PC-9 (cell line): ENCODE measurements at regions not wholly inside any gene's neighbourhood (a gene's known extent, or its start where the extent isn't known, plus 50 kb on each side); places are given as distances from the start of the nearest gene placed in this dataset.

ENCODE experiments used
- EZH2 ChIP-seq: fragments of 200-600 bp; sonication (generic); IDR thresholded peaks from 2 replicates; pipeline ENCODE4 v1.8.0; 2017; ENCODE audit warnings: antibody characterized with exemption, low read depth
- TF ChIP-seq, protein P1 (sequence below): fragments of 200-600 bp; sonication (generic); conservative IDR thresholded peaks from 2 replicates; pipeline ENCODE4 v1.6.1; 2017; ENCODE audit warnings: mixed run types, antibody characterized with exemption, mild to moderate bottlenecking, moderate library complexity

DNA sequence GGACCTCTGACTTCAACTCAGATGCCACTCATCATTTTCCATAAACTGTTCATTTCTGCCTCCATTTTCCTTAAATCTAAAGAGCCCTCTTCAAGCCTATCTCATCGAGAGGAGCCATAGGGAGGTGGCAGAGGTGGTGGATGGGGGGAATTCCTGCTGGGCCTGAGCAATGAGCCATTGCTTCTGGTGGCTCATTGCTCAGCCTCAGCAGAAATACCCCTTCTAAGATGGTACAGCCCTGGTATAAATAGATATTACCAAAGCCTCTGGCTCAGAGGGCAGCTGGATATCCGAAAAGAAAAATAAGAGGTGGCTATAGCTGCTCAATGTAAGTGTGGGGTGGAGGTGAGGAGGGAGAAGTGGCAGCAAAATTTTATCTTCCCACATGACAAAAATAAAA, 313.5 kb downstream of the CAAP1 start:
- TF ChIP-seq, protein P1, sequence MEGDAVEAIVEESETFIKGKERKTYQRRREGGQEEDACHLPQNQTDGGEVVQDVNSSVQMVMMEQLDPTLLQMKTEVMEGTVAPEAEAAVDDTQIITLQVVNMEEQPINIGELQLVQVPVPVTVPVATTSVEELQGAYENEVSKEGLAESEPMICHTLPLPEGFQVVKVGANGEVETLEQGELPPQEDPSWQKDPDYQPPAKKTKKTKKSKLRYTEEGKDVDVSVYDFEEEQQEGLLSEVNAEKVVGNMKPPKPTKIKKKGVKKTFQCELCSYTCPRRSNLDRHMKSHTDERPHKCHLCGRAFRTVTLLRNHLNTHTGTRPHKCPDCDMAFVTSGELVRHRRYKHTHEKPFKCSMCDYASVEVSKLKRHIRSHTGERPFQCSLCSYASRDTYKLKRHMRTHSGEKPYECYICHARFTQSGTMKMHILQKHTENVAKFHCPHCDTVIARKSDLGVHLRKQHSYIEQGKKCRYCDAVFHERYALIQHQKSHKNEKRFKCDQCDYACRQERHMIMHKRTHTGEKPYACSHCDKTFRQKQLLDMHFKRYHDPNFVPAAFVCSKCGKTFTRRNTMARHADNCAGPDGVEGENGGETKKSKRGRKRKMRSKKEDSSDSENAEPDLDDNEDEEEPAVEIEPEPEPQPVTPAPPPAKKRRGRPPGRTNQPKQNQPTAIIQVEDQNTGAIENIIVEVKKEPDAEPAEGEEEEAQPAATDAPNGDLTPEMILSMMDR, result no peak
- no peak for TF ChIP-seq EZH2
